ENCODE measurements at regions not wholly inside any gene's neighbourhood (a gene's known extent, or its start where the extent isn't known, plus 50 kb on each side); places are given as distances from the start of the nearest gene placed in this dataset.

DNA sequence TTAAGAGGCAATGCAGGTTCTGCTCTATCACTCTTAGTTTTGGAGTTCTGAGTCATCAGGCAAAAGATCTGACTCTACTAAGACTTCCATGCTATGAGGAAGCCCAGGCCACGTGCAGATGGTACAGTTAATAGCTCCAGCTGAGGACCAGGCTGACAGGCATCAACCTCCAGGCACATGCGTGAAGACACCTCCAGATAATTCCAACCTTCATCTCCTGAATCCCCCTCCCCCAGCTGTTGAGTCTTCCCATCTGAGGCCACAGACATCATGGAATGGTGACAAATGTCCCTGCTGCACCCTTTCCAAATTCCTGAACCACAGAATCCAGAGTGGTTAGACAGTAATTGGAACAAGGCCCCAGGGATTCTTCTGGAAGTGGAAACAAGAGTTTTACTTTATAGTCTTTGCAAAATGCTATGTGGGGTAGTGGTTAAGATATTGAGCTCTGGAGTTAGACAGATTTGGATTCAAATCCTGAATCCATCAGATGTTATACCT, 183.8 kb downstream of the KLF5 start:
- no peaks in the 10 kb centered on the region for H3K9me3 Mint-ChIP-seq (ENCODE audit: unreplicated experiment)
- no peak overlapping the region for H3K27ac Mint-ChIP-seq (ENCODE audit: unreplicated experiment)
- H3K4me1 Mint-ChIP-seq (ENCODE audit: unreplicated experiment): no peaks in the 10 kb centered on the region

DNA sequence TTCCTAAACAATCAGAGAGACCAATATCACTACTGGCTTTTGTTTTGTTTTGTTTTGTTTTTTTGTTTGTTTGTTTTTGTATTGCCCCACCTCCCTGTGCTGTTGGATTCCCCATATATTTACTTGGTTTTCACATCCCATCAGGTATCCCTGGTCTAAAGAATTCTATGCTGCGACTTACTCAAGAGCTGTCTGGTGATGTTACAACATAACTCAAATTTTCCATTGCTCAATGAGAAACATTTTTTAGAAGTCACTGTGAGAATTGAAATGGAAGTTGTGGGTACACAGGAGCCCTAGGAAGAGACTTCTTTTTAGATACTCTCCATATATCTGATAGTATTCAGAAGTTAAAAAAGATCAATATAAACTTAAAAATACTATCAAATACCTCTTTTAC, 181.4 kb downstream of the KLF5 start:
- Mint-ChIP-seq H3K4me3 (ENCODE audit: unreplicated experiment) (no peak overlapping the region), H3K27ac (ENCODE audit: unreplicated experiment) (no peak overlapping the region), H3K4me1 (ENCODE audit: unreplicated experiment) (no peaks in the 10 kb centered on the region), H3K27me3 (ENCODE audit: unreplicated experiment) (no peaks in the 10 kb centered on the region), H3K36me3 (ENCODE audit: low read depth, unreplicated experiment) (no peaks in the 10 kb centered on the region), H3K9me3 (ENCODE audit: unreplicated experiment) (no peaks in the 10 kb centered on the region)
- no peak for DNase-seq (ENCODE audit: low spot score)
- TF ChIP-seq, protein P1, sequence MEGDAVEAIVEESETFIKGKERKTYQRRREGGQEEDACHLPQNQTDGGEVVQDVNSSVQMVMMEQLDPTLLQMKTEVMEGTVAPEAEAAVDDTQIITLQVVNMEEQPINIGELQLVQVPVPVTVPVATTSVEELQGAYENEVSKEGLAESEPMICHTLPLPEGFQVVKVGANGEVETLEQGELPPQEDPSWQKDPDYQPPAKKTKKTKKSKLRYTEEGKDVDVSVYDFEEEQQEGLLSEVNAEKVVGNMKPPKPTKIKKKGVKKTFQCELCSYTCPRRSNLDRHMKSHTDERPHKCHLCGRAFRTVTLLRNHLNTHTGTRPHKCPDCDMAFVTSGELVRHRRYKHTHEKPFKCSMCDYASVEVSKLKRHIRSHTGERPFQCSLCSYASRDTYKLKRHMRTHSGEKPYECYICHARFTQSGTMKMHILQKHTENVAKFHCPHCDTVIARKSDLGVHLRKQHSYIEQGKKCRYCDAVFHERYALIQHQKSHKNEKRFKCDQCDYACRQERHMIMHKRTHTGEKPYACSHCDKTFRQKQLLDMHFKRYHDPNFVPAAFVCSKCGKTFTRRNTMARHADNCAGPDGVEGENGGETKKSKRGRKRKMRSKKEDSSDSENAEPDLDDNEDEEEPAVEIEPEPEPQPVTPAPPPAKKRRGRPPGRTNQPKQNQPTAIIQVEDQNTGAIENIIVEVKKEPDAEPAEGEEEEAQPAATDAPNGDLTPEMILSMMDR (IDR thresholded peaks at IDR 0.05; ENCODE audit: unreplicated experiment): no peak

More for the DNA sequence above, 183.8 kb downstream of the KLF5 start:
- TF ChIP-seq, protein P1 (IDR thresholded peaks at IDR 0.05; ENCODE audit: unreplicated experiment): no peak
- H3K4me3 Mint-ChIP-seq (ENCODE audit: unreplicated experiment): no peak overlapping the region
- no peak for DNase-seq (ENCODE audit: low spot score)
- H3K27me3 Mint-ChIP-seq (ENCODE audit: unreplicated experiment): no peaks in the 10 kb centered on the region
- H3K36me3 Mint-ChIP-seq (ENCODE audit: low read depth, unreplicated experiment): no peaks in the 10 kb centered on the region

DNA sequence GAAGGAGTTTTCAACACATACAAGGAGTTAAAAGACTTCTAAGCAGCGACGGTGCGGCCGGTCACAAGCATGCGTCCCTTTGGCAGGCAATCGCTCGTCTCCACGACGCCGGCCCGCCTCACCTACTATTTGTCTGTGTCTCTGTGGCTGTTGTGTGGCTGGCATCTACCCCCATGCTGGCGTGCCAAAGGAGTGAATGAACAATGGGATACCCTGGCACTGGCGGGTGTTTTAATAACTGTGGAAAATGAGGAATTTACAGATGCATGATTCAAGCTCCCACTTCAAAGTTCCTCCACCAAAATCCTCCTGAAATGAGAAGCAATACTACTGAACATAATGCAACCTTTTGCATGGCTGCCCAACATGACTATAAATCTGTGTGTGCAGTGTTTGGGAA, 176.6 kb downstream of the KLF5 start:
- Mint-ChIP-seq H3K9me3 (ENCODE audit: unreplicated experiment) (no peaks in the 10 kb centered on the region), H3K27me3 (ENCODE audit: unreplicated experiment) (no peaks in the 10 kb centered on the region), H3K4me1 (ENCODE audit: unreplicated experiment) (no peaks in the 10 kb centered on the region), H3K4me3 (ENCODE audit: unreplicated experiment) (no peak overlapping the region), H3K27ac (ENCODE audit: unreplicated experiment) (no peak overlapping the region), H3K36me3 (ENCODE audit: low read depth, unreplicated experiment) (no peaks in the 10 kb centered on the region)
- no peak for DNase-seq (ENCODE audit: low spot score)
- TF ChIP-seq, protein P1 (IDR thresholded peaks at IDR 0.05; ENCODE audit: unreplicated experiment): no peak

DNA sequence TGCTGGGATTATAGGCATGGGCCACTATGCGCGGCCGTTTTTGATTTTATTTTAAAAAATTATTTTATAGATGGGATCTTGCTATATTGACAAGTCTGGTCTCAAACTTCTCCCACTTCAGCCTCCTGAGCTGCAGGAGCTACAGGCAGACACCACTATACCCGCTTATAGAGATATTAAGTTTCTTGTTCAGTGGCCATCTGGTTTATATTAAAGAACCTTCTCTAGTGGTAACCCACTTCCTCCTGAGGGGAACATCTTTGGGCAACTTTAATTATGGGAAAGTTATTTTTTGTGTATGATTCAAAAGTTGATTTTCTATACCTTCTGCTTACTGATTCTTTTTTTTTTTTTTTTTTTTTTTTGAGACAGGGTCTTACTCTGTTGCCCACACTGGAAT, 172.7 kb downstream of the KLF5 start:
- no peak overlapping the region for H3K4me3 Mint-ChIP-seq (ENCODE audit: unreplicated experiment)
- TF ChIP-seq, protein P1 (IDR thresholded peaks at IDR 0.05; ENCODE audit: unreplicated experiment): no peak
- peaks cover 1% of the 10 kb centered on the region for H3K27me3 Mint-ChIP-seq (ENCODE audit: unreplicated experiment)
- DNase-seq (ENCODE audit: low spot score): no peak
- H3K4me1 Mint-ChIP-seq (ENCODE audit: unreplicated experiment): no peaks in the 10 kb centered on the region
- H3K36me3 Mint-ChIP-seq (ENCODE audit: low read depth, unreplicated experiment): no peaks in the 10 kb centered on the region
- H3K27ac Mint-ChIP-seq (ENCODE audit: unreplicated experiment): no peak overlapping the region
- no peaks in the 10 kb centered on the region for H3K9me3 Mint-ChIP-seq (ENCODE audit: unreplicated experiment)

DNA sequence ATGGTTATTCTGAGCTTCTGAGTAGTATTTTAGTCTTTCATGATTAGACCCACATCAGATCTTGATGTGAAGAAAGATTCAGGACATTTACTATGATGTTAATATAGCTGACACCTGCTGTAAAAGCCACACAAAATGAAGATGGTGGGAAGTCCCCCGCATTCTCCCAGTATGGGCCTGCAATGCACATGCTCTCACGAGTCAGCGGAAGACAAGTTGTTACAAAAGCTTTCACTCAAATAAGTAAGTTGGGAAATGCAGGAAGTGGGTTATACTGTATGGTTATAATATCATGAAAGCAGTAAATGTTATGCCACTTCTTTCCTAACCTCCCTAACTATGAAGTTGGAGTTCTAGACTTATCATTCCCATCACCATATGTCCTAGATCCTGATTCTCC, 171.9 kb downstream of the KLF5 start:
- no peak overlapping the region for H3K4me3 Mint-ChIP-seq (ENCODE audit: unreplicated experiment)
- H3K27me3 Mint-ChIP-seq (ENCODE audit: unreplicated experiment): peaks cover 1% of the 10 kb centered on the region
- no peak for DNase-seq (ENCODE audit: low spot score)
- no peak overlapping the region for H3K27ac Mint-ChIP-seq (ENCODE audit: unreplicated experiment)
- no peaks in the 10 kb centered on the region for H3K9me3 Mint-ChIP-seq (ENCODE audit: unreplicated experiment)
- H3K36me3 Mint-ChIP-seq (ENCODE audit: low read depth, unreplicated experiment): no peaks in the 10 kb centered on the region
- no peaks in the 10 kb centered on the region for H3K4me1 Mint-ChIP-seq (ENCODE audit: unreplicated experiment)
- TF ChIP-seq, protein P1 (IDR thresholded peaks at IDR 0.05; ENCODE audit: unreplicated experiment): no peak

Measured in endothelial cell (in vitro differentiated cells).